AG08395 (cell line): ENCODE measurements at regions not wholly inside any gene's neighbourhood (a gene's known extent, or its start where the extent isn't known, plus 50 kb on each side); places are given as distances from the start of the nearest gene placed in this dataset.
A peak's percentile ranks its signal among the peaks of the same experiment; 100 is the strongest.
"Not testable (repeated sequence)": the region's sequence is repeated elsewhere in the genome, so short reads cannot be mapped to it uniquely, and the experiment has no call there.

Source experiments
- DNase-seq: peaks from one replicate; pipeline ENCODE4 v3.0.0; 2012; ENCODE audit warnings: mixed read lengths, low spot score

DNA sequence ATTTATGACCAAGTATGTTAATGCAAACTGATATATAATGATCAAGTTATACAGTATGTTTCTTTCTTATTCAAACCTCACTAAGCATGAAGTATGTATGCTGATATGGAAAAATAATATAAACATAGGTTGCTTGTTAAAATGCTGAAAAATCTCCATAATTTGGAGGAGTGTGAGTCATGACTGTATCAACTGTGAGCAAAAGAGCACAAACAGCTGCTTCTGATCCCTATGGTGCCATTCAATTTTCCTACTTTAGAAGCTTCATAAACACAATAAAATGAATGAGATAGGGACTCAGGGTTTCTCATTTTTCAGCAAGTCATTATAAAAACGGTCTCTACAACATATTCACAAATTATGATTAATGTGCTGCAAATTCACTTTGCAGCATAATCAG, 129.9 kb upstream of the TFPI start:
- DNase-seq, result no peak

DNA sequence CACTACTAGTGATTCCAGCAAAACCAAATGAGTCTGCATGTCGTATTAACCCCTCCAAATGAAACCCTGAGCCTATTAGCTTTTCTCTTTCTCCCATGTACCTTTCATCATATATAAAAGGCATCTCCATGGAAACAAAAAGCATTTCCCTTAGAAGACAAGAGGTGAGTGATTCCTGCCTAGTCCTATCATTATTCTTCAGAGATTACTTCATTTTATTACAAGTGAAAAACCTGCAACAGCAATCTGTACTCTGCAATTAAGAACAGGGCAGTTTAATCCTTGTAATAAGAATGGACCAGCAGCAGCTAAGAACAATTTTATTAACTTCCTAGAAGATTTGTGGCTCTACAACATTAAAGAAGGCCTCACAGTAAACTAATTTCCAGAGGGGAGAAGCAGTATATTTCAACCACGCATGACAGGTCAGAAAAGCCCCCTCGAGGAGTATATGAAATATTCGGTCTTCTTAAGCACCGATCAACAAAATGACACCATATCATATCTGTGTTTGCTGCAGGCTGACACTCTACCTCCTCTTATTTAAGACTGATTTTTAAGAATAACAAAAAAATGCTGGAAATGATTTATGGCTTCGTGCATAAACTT, 132.3 kb upstream of the TFPI start:
- DNase-seq, result no peak

DNA sequence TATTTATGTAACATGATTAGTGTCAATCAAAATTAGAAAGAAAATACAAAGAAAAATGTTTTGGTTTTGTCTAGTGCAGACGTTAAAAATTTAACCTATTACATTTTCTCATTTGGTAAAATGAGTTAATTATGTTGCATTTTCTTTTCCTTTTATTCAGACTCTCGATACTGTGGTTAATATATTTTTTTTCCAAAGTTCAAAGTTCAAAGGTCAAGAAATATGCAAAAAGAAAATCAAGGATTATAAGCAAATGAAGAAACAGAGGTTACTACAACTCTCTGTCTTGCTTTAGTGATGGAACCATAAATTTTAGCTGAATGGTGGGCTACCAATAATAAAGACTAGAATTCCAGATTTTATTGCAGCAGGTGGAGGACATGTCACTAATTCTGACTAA, 133.3 kb upstream of the TFPI start:
- DNase-seq, result no peak

DNA sequence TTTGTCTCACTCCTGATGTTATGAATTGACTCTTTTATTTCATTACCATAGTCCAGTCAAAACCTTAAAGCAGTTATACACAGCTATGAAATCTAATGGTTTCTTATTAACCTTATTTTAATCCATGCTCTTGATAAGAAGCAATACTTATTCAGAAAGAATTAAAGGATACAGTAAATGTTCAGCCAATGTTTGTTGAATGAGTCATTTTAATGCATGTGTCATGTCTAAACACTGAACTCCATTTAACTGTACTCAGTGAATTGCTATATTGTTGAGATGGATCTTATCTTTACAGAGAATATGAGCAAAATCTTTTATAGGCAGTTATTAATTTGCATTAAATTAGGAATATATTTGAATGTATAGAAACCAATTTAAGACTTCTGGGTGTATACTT, 135.1 kb upstream of the TFPI start:
- DNase-seq, result peak; percentile 23

DNA sequence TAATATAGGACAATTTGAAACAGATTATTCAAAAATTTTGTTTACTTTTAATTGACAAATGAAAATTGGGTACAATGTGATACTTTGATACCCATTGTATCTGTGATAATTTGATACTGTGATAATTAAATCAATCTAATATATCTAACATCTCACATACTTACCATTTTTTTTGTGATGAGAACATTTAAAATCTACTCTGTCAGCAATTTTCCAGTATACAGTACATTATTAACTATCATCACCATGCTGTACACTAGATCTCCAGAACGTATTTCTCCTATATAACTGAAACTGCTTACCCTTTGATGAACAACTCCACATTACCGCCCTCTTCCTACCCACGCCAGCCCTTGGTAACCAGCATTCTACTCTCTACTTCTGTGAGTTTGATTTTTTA, 139.7 kb upstream of the TFPI start:
- DNase-seq, result no peak

DNA sequence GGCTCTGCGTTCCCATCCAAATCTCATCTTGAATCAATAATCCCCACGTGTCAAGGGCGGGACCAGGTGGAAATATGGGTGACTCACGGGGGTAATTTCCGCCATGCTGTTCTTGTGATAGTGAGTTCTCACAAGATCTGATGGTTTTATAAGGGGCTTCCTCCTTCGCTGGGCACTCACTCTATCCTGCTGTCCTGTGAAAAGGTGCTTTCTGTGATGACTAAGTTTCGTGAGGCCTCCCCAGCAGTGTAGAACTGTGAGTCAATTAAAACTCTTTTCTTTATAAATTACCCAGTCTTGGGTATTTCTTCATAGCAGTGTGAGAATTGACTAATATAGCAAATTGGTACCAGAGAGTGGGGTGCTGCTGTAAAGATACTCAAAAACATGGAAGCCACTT, 142.4 kb upstream of the TFPI start:
- DNase-seq, result not testable (repeated sequence)

DNA sequence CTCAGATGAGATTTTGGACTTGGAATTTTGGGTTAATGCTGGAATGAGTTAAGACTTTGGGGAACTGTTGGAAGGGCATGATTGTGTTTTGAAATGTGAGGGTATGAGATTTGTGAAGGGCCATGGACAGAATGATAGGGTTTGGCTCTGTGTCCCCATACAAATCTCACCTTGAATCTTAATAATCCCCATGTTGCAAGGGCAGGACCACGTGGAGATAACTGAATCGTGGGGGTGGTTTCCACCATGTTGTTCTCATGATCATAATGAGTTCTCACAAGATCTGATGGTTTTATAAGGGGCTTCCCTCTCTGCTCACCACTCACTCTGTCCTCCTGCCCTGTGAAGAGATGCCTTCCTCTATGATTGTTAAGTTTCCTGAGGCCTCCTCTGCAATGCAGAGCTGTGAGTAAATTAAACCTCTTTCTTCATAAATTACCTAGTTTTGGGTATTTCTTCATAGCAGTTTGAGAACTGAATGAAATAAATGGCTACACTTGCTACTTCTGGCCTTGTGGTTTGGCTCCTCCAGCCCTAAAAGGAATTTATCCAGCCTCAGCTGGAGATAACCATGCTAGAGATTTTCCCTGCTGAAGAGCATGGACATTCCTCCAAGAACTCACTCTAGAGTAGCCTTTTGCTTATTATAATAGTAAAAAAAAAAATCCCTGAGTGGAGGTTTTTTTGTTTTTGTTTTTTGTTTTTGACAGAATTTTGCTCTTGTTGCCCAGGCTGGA, 144.3 kb upstream of the TFPI start:
- no peak for DNase-seq

DNA sequence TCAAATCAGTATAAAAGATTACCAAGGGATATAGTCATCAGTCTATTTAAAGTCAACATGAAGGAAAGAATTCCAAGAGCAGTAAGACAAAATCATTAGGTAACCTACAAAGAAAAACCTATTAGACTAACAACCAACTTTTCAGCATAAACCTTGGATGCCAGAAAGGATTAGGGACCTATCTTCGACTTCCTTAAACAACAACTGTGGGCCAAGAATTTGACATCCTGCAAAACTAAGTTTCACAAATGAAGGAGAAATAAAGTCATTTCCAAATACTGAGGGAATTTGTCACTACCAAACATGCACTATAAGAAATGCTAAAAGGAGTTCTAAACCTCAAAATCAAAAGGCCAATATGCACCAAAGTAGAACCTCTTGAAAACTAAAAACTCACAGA, 147.9 kb upstream of the TFPI start:
- no peak for DNase-seq

DNA sequence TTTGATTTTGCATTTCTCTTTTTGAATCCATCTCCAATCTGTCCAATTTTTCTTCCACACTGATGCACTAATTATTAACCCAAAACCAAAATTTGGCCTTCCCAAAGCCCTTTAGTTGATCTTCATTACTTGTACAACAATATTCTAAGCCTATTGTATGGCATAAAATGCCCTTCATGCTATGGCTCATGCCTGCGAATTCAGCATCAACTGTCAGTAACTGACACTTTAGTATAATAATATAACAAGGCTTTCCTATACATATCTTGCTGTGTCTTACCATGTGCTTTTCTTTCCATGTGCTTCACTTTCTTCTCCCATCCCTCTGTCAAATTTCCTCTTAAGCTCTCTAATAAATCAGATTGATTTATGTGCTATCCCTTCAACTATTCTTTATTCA, 154.0 kb upstream of the TFPI start:
- no peak for DNase-seq

DNA sequence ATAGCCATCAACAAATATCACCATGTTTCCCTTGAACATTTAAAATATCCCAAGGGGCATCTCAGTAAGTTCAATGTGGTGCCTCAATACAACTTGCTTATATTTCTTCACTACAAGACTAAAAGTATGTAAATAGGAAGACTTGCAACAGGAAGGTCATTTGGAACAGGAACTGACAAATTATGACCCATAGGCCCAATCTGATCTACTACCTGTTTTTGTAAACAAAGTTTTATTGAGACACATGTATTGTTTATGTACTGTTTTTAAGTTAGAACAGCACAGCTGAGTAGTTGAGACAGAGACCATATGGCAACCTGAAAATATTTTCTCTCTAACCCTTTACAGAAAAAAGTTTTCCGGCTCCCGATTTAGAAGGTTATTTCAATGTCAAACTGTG, 154.8 kb upstream of the TFPI start:
- no peak for DNase-seq

DNA sequence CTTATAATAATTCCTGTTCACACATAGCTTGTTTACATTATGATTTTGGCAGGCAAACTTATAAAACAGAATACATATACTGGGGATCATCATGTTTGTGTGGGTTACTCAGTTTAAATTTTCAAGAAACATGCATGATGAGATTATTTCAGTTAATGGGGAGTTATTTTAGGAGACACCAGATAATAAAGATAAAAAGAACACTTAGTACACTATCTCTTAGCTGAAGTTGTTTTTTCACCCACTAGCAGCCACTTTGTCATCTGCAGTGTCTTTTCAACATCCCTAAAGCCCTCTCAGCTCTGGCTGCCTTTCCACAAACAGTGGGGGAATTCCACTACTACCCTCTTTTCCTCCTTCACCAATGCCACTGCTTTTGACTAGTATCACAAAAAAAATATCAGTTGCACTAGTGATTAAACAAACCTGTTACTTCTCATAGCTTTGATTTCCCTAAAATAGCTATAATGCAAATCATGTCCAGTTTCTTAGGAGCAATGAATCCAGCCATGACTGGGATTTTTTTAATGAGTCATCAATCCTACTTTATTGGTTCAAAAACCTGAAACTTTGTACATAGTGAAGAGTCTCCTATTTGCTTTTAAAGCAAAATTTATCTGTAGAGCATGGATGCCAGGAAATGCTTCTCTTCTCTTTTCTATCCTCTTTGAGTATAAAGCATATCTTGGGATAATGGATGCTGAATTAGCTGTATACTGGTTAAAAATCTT, 156.7 kb upstream of the TFPI start:
- no peak for DNase-seq

DNA sequence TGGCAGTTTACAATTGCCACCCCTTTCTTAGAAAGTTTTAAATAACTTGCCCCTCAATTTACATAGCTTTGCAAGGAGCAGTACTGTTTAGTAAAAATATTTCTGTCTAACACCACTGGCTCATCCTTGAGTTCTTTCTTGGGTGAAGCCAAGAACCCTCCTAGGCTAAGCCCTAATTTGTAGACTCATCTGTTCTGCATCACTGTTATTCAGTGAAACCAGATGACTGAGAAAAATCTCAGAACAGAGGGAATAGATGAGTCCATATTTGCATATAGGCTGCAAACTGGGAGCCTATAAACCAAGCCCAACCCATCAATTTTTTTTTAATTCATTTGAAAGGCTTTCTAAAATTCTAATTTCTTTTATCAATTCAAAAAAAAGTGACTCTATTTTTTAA, 161.4 kb upstream of the TFPI start:
- no peak for DNase-seq

DNA sequence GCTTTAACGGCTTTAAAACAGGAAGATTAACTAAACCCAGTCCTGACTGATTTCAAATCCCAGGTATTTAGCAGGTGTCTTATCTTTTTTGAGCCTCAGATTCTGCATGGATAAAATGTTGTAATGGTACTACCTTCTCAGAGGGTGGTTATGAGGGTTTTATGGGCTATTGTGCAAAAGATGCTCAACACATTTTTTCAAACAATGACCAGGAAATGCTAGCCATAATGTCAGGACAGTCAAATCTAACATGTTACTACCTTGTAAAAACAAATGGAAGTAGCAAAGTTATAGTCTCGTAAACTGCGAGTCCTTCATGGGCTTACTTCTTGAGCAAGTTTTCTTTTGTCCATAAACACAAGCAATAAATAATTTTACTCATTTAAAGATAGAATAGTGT, 162.1 kb upstream of the TFPI start:
- DNase-seq, result no peak

DNA sequence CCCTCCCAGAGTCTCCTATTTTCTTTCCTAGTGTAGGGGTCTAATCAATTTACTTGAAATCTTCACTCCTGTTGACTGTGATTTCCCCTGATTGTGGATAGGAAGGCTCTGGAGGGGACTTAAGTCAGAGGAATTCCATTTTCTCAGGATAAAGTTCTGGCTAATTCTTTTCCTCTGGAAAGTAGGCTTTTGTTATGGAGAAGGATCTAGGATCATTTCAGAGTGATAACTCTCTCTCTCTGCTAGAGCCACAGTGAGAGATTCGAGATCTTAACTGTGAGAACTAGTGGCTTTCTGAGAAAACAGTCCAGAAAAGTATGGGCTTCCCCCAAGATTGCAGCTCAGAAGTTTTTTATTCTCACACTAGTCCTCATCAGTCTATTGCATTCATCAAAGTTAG, 163.9 kb upstream of the TFPI start:
- no peak for DNase-seq

DNA sequence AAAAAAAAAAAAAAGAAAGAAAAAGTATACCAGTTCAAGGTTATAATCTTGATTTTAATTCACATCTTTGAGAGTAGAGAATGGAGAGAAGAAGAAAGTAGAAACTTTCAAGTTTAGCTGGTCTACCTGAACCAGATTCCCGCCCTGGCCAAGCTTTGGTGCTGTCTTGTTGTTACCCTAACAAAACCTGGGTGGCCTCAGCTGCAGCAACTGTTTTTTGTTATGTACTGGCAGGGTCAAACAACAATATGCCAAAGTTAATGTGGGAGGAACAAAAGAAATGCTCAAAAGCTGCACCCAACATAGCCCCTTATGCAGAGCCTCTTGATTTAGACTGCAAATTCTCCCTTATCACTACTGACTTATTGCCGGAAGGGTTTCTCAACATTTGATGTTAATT, 165.3 kb upstream of the TFPI start:
- DNase-seq, result no peak

DNA sequence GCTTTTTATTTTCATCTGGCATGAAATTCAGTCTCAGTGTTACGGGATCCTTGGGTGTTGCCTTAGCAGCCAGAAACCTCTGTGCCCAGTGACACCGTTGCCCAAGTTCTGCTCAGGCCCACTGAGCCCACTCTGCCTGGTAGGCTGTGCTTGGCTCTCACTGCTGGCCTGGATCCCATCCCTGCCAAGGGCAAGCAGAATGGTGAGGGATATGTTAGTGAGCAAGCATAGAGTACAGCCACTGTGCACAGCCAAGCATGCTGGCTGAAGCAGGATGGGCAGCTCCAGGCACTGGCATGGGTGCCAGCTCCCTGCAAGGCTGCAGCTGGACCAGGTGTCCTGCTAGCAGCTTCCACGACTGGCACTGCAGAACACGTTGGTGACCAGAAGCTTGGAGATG, 194.7 kb upstream of the TFPI start:
- DNase-seq, result no peak

DNA sequence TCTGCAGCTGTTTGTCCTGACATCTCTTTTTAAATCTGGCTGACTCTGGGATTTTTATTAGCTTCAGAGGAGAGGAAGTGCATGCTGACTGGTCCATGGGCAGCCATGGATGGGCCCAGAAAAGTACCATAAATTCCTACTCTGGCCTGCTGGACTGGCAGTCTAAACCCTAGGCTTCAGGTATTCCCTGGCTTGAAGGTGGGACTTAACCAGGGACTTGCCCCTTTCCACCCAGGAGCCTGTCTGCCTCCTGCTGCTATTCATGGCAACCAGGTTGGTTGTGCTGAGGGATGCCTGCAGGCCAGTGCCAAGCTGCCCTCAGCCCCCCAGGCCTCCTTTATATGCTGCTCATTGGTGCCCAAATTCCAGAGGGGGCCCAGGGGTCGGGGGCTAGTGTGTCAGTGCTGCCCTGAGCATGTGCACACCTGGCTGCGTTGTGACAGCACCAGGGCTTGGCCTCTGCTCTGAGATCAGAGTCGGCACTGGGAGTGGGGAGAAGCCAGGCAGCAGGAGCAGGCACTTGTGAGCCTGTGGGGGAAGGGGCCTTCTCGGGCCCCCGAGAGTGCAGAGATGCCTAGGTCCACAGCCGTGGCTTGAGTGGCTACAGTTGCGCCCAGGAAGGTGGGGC, 195.7 kb upstream of the TFPI start:
- DNase-seq, result no peak

DNA sequence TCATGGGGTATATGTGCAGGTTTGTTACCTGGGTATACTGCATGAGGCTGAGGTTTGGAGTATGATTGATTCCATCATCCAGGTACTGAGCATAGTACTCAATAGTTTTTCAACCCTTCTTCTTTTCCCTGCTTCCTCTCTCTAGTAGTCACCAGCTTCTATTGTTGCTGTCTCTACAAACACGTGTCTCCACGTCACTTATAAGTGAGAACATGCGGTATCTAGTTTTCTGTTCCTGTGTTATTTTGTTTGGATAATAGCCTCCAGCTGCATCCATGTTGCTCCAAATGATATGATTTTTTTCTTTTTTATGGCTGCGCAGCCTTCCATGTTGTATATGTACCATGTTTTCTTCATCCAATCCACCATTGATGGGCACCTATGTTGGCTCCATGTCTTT, 214.8 kb upstream of the TFPI start:
- no peak for DNase-seq

DNA sequence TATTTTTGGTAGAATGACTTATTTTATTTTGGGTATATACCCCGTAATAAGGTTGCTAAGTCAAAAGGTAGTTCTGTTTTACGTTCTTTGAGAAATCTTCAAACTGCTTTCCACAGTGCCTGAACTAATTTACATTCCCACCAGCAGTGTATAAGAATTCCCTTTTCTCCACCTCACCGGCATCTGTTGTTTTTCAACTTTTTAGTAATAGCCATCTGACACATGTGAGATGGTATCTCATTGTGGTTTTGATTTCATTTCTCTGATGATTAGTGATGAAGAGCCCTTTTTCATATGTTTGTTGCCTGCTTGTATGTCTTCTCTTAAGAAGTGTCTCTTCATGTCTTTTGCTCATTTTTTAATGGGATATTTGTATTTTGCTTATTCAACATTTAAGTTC, 215.2 kb upstream of the TFPI start:
- DNase-seq, result no peak

DNA sequence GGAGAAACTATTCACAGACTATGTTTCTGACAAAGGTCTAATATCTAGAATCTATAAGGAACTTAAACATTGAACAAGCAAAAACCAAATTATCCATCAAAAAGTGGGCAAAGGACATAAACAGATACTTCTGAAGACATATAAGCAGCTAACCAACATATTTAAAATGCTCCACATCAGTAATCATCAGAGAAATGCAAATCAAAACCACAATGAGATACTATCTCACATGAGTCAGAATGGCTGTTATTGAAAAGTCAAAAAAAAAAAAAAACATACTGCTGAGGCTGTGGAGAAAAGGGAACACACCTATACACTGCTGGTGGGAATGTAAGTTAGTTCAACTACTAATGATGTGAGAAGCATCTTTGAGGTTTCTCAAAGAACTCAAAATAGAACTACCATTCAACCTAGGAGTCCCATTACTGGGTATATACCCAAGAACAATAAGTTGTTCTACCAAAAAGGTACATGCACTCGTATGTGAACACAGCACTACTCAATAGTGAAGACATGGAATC, 220.4 kb upstream of the TFPI start:
- peak; percentile 2 for DNase-seq

DNA sequence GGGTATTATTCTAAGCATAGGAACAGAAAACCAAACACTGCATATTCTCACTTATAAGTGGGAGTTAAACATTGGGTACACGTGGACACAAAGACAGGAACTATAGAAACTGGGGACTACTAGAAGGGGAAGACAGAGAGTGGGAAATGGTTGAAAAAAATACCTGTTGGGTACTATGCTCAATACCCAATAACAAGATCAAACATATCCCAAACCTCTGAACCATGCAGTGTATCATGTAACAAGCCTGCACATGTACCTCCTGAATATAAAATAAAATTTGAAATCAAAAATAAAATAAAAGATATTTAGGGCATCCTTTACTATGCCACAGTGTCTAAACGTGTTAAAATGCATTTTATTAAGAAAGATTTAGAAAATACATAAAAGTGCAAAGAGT, 221.0 kb upstream of the TFPI start:
- no peak for DNase-seq

DNA sequence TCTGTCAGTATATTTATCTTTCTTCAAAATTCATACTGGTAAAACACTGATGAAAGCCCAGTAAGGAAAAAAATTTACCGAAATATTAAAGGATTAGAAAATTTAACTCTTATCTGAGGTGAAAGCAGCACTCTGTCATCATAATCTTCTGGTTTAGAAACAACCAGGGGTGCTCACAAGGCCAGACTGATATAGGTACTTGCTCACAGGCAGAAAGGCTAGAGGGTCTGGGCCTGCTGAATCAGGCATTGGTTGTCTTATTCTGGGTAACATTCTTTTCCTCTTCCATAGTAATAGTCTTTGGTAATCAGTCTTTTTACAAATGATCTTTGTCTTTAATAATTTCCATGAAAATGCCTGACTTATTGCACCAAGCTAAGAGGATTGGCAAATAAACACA, 221.4 kb upstream of the TFPI start:
- DNase-seq, result no peak

DNA sequence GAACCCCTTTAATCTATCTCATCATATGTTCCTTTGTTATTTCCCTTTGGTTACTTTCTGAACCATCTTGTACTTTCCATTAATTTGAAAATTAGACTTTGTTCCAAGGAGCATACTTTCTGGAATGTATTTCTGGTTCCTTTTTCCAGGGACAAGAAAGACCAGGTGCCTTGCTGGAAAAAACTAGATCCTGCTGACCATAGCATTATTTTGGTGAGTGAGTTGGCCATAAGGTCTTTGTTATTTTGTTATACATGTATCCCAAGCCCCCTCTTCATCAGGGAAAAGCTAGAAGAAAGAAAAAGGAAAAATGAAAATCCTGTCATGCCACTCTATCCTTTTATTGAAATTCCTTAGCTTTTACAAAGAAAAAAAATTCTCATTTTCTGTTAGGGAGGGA, 228.1 kb upstream of the TFPI start:
- no peak for DNase-seq
